Stomach (tissue), 4 donors: ENCODE measurements at regions not wholly inside any gene's neighbourhood (a gene's known extent, or its start where the extent isn't known, plus 50 kb on each side); places are given as distances from the start of the nearest gene placed in this dataset.

Experiments used
- EP300 ChIP-seq: sonication (generic); formaldehyde crosslinking; IDR thresholded peaks from one replicate; pipeline ENCODE4 v1.6.1; 2017; ENCODE audit warnings: antibody characterized with exemption
- POLR2A ChIP-seq, 4 donors: fragments of 450-650 bp; IDR thresholded peaks; one replicate each; pipeline ENCODE4 v1.6.1; 2016; ENCODE audit warnings: antibody characterized with exemption in 4 of 4, control low read depth in 2 of 4, mild to moderate bottlenecking in 1 of 4, moderate library complexity in 1 of 4
- POLR2AphosphoS5 ChIP-seq, 3 donors: sonication (generic); formaldehyde crosslinking; IDR thresholded peaks; one replicate each; pipeline ENCODE4 v1.6.1; 2016; ENCODE audit warnings: antibody characterized with exemption in 3 of 3
- TF ChIP-seq, protein P1 (sequence below), 7 experiments: fragments of 450-650 bp in 4 of 7; fragments of 200-600 bp in 3 of 7; sonication (generic) in 3 of 7; IDR thresholded peaks; one replicate each; pipeline ENCODE4 v1.5.1; 2016 to 2019; ENCODE audit warnings: antibody characterized with exemption in 7 of 7, control low read depth in 2 of 7, mild to moderate bottlenecking in 1 of 7

DNA sequence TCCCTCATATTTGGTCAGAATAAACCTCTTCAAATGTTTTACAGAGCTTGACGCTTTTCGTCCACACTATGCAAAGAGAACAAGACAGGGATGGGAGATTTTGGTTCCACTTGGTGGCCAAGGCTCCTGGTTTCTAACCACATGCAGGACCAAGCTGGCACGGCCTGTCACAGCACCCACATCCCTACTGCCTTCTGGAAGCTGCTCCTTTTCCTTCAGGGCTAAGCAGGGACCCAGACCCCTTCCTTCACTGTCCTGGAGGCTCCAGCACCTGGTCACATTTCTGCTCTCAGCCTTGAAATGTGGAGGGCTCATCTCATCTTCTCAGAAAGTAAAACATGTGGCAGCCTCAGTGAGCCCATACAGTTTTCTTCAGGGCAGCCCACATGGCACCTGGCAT is 50.4 kb upstream of the ARHGEF7 start:
- TF ChIP-seq POLR2A (IDR thresholded peaks at IDR 0.05), result no peak
- TF ChIP-seq, protein P1, sequence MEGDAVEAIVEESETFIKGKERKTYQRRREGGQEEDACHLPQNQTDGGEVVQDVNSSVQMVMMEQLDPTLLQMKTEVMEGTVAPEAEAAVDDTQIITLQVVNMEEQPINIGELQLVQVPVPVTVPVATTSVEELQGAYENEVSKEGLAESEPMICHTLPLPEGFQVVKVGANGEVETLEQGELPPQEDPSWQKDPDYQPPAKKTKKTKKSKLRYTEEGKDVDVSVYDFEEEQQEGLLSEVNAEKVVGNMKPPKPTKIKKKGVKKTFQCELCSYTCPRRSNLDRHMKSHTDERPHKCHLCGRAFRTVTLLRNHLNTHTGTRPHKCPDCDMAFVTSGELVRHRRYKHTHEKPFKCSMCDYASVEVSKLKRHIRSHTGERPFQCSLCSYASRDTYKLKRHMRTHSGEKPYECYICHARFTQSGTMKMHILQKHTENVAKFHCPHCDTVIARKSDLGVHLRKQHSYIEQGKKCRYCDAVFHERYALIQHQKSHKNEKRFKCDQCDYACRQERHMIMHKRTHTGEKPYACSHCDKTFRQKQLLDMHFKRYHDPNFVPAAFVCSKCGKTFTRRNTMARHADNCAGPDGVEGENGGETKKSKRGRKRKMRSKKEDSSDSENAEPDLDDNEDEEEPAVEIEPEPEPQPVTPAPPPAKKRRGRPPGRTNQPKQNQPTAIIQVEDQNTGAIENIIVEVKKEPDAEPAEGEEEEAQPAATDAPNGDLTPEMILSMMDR (IDR thresholded peaks at IDR 0.05), result no peak
- no peak for TF ChIP-seq POLR2AphosphoS5 (IDR thresholded peaks at IDR 0.05)
- TF ChIP-seq EP300, result no peak
